ENCODE measurements at regions not wholly inside any gene's neighbourhood (a gene's known extent, or its start where the extent isn't known, plus 50 kb on each side); places are given as distances from the start of the nearest gene placed in this dataset.

DNA sequence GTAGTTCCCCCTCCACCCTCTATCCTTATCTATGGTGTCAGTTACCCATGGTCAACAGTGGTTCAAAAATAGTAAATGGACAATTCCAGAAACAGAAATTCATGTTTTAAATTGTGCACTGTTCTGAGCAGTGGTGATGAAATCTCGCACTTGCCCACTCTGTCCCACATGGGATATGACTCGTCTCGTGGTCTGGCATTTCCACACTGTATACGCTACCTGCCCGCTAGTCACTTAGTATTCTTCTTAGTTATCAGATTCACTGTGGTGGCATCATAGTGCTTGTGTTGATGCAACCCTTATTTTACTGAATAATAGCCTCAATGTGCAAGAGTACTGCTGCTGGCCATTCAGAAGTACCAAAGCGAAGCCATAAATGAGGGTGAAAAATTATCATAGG, 507.0 kb downstream of the SNAPC1 start:
- TF ChIP-seq FOXM1 (IDR thresholded peaks at IDR 0.05; ENCODE audit: borderline replicate concordance) (no peak), CTBP1 (IDR thresholded peaks at IDR 0.05; ENCODE audit: borderline replicate concordance) (no peak), NFRKB (IDR thresholded peaks at IDR 0.05) (no peak), SUZ12 (IDR thresholded peaks at IDR 0.05) (no peak), SP1 (IDR thresholded peaks at IDR 0.05) (no peak), HDGF (IDR thresholded peaks at IDR 0.05; ENCODE audit: borderline replicate concordance) (no peak), LEF1 (IDR thresholded peaks at IDR 0.05; ENCODE audit: borderline replicate concordance) (no peak), ZNF384 (IDR thresholded peaks at IDR 0.05) (no peak), FOXK2 (IDR thresholded peaks at IDR 0.05) (no peak)

Data from HEK293T (cell line).